Keratinocyte (primary cell): ENCODE measurements at regions not wholly inside any gene's neighbourhood (a gene's known extent, or its start where the extent isn't known, plus 50 kb on each side); places are given as distances from the start of the nearest gene placed in this dataset.

Source experiments
- CTCF ChIP-seq, 3 experiments: IDR thresholded peaks in 1 of 3; conservative IDR thresholded peaks in 1 of 3; optimal IDR thresholded peaks in 1 of 3; 2 replicates in 2 of 3; 3 replicates in 1 of 3; pipeline versions ENCODE3 to v1.5.1; 2011; ENCODE audit warnings: low read length in 3 of 3, mild to moderate bottlenecking in 3 of 3, moderate library complexity in 2 of 3, control low read depth in 1 of 3, inconsistent platforms in 1 of 3; ENCODE audit not compliant: insufficient read depth in 2 of 3; ENCODE audit errors: extremely low read depth in 1 of 3
- EZH2 ChIP-seq: IDR thresholded peaks from one replicate; pipeline ENCODE4 v1.6.1; 2012; ENCODE audit warnings: inconsistent platforms, mild to moderate bottlenecking, low read length, moderate library complexity

GRCh38 chr3:72316501-72317279 is 531.6 kb downstream of the SHQ1 start:
- no peak for TF ChIP-seq CTCF (optimal IDR thresholded peaks at IDR 0.05 in 1 of 3, IDR thresholded peaks at IDR 0.05 in 1 of 3, conservative IDR thresholded peaks at IDR 0.05 in 1 of 3; ENCODE audit: extremely low read depth in 1 of 3, insufficient read depth in 2 of 3, low read length in 3 of 3)
- no peak for TF ChIP-seq EZH2
